ENCODE measurements at regions not wholly inside any gene's neighbourhood (a gene's known extent, or its start where the extent isn't known, plus 50 kb on each side); places are given as distances from the start of the nearest gene placed in this dataset.

GRCh38 chr11:122309262-122309925, 193.4 kb upstream of the BLID start:
- DNase-seq: no peak

GRCh38 chr11:122308226-122308625, 192.2 kb upstream of the BLID start:
- no peak for DNase-seq

GRCh38 chr11:122307476-122308035, 191.5 kb upstream of the BLID start:
- no peak for DNase-seq

GRCh38 chr11:122306831-122307391, 190.9 kb upstream of the BLID start:
- DNase-seq: no peak

GRCh38 chr11:122305426-122306320, 189.7 kb upstream of the BLID start:
- DNase-seq: no peak

GRCh38 chr11:122304973-122305372, 189.0 kb upstream of the BLID start:
- DNase-seq: no peak

GRCh38 chr11:122304306-122304705, 188.3 kb upstream of the BLID start:
- DNase-seq: no peak

GRCh38 chr11:122294041-122294440, 178.0 kb upstream of the BLID start:
- no peak for DNase-seq

- no peak for DNase-seq
Measured at GRCh38 chr11:122293296-122294023, 177.4 kb upstream of the BLID start.

- no peak for DNase-seq
Measured at GRCh38 chr11:122287401-122287800, 171.4 kb upstream of the BLID start.

- no peak for DNase-seq
Measured at GRCh38 chr11:122285070-122285988, 169.3 kb upstream of the BLID start.

- DNase-seq: no peak
Measured at GRCh38 chr11:122280870-122281269, 164.9 kb upstream of the BLID start.

GRCh38 chr11:122279194-122279593, 163.2 kb upstream of the BLID start:
- no peak for DNase-seq

GRCh38 chr11:122277493-122277892, 161.5 kb upstream of the BLID start:
- no peak for DNase-seq

GRCh38 chr11:122276221-122276620, 160.2 kb upstream of the BLID start:
- DNase-seq: no peak

- no peak for DNase-seq
Measured at GRCh38 chr11:122275508-122275907, 159.5 kb upstream of the BLID start.

GRCh38 chr11:122273476-122274191, 157.6 kb upstream of the BLID start:
- no peak for DNase-seq

GRCh38 chr11:122271745-122272144, 155.7 kb upstream of the BLID start:
- DNase-seq: no peak

GRCh38 chr11:122271137-122271536, 155.1 kb upstream of the BLID start:
- no peak for DNase-seq

GRCh38 chr11:122270535-122270934, 154.5 kb upstream of the BLID start:
- DNase-seq: no peak

- no peak for DNase-seq
Measured at GRCh38 chr11:122269824-122270223, 153.8 kb upstream of the BLID start.

Data from effector CD8-positive, alpha-beta T cell (primary cell).